ENCODE measurements at regions not wholly inside any gene's neighbourhood (a gene's known extent, or its start where the extent isn't known, plus 50 kb on each side); places are given as distances from the start of the nearest gene placed in this dataset.
"Not testable (repeated sequence)": the region's sequence is repeated elsewhere in the genome, so short reads cannot be mapped to it uniquely, and the experiment has no call there.

- H3K4me1 ChIP-seq (ENCODE audit: insufficient read depth); intact Hi-C loops (cut with DNase I); H3K4me3 ChIP-seq; H3K27me3 ChIP-seq; DNase-seq; H3K9me3 ChIP-seq; H3K27ac ChIP-seq; H3K36me3 ChIP-seq: not testable (repeated sequence)
- WGBS, 3 donors, result no CpG with 5 or more reads among the region's 2 CpGs
These were observed 53.0 kb upstream of the C1QTNF3 start for GRCh38 chr5:34096033-34096432.

- H3K4me3 ChIP-seq; H3K27ac ChIP-seq; DNase-seq; H3K27me3 ChIP-seq; H3K9me3 ChIP-seq; H3K4me1 ChIP-seq (ENCODE audit: insufficient read depth); H3K36me3 ChIP-seq; intact Hi-C loops (cut with DNase I): not testable (repeated sequence)
- WGBS, 3 donors, result 95 to 100% (median 96%) methylated on average over 2 to 3 of the region's 3 CpGs
These were observed 56.9 kb upstream of the C1QTNF3 start for GRCh38 chr5:34099891-34100290.

- DNase-seq; H3K27me3 ChIP-seq; H3K4me3 ChIP-seq; H3K36me3 ChIP-seq; H3K4me1 ChIP-seq (ENCODE audit: insufficient read depth); H3K9me3 ChIP-seq; H3K27ac ChIP-seq; intact Hi-C loops (cut with DNase I): not testable (repeated sequence)
These were observed 58.6 kb upstream of the C1QTNF3 start for GRCh38 chr5:34101567-34101966.

DNA sequence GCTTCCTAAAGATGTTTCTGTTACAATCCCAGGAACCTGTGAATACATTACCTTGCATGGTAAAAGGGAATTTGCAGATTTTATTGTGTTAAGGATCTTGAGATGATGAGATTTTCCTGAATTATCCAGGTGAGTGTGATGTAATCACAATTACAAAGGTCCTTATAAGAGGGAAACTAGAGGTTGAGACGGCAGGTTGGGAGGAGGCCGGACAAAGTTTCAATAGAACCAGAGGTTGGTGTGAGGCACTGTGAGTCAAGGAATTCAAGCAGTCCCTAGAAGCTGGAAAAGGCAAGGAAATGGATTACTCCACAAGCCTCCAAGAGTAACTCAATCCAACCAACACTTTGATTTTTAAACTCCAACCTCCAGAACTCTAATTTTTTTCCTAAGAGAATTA lies 65.9 kb upstream of the C1QTNF3 start:
- H3K27ac ChIP-seq, result not testable (repeated sequence)

DNA sequence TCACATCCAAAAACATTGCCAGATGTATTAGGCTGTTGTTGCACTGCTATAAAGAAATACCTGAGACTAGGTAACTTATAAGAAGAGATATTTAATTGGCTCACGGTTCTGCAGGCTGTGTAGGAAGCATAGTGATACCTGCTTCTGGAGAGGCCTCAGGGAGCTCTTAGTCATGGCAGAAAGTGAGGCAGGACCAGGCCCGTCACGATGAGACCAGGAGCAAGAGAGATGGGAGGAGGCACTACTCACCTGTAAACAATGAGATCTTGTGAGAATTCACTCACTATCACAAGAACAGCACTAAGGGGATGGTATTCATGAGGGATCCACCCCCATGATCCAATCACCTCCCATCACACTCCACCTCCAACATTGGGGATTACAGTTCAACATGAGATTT lies 81.3 kb upstream of the C1QTNF3 start:
- not testable (repeated sequence) for DNase-seq
- 94 to 95% (median 95%) methylated on average over 3 of the region's 3 CpGs for WGBS, 3 donors

More for the DNA sequence above, 65.9 kb upstream of the C1QTNF3 start:
- intact Hi-C loops (cut with DNase I); H3K9me3 ChIP-seq; H3K27me3 ChIP-seq; H3K4me3 ChIP-seq; H3K36me3 ChIP-seq; DNase-seq; H3K4me1 ChIP-seq (ENCODE audit: insufficient read depth): not testable (repeated sequence)
- WGBS, 3 donors, result 92 to 100% (median 93%) methylated on average over 1 to 2 of the region's 2 CpGs

DNA sequence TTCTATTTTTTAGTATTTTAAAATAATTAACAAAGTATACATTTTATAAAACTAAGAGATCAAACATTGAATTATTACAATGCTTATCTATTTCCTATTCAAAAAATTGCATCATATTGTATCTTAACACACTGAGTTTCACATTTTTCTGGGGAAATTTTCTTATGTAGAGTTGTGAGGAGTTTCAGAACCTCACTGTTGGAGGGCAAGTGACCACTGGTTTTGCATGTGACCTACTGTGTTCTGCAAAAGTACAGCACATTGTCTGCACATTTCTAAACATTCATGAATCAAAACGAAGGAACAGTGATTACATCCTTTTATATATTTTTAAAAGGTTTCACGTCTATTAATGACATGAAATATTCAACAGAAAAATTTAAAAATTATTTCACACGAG lies 82.3 kb upstream of the C1QTNF3 start:
- H3K4me3 ChIP-seq; H3K9me3 ChIP-seq; intact Hi-C loops (cut with DNase I); H3K36me3 ChIP-seq; H3K27ac ChIP-seq; H3K27me3 ChIP-seq; DNase-seq; H3K4me1 ChIP-seq (ENCODE audit: insufficient read depth): not testable (repeated sequence)
- WGBS, 3 donors, result 91 to 95% (median 94%) methylated on average over 3 of the region's 3 CpGs

More for the DNA sequence above, 81.3 kb upstream of the C1QTNF3 start:
- H3K4me1 ChIP-seq (ENCODE audit: insufficient read depth); intact Hi-C loops (cut with DNase I); H3K27me3 ChIP-seq; H3K4me3 ChIP-seq; H3K9me3 ChIP-seq; H3K36me3 ChIP-seq; H3K27ac ChIP-seq: not testable (repeated sequence)

DNA sequence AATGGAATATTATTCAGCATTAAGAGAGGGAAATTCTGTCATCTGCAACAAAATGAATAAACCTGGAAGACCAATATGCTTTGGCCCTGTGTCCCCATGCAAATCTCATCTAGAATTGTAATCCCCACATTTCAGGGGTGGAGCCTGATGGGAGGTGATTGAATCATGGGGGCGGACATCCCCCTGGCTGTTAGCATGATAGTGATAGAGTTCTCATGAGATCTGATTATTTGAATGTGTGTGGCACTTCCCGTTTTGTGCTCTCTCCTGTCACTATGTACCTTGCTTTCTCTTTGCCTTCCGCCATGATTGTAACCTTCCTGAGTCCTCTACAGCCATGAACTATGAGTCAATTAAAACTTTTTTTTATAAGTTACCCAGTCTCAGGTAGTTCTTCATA lies 83.7 kb upstream of the C1QTNF3 start:
- H3K36me3 ChIP-seq; DNase-seq; H3K27ac ChIP-seq; intact Hi-C loops (cut with DNase I); H3K4me1 ChIP-seq (ENCODE audit: insufficient read depth); H3K4me3 ChIP-seq; H3K27me3 ChIP-seq; H3K9me3 ChIP-seq: not testable (repeated sequence)
- WGBS, 3 donors, result 94 to 96% (median 95%) methylated on average over 3 of the region's 3 CpGs

GRCh38 chr5:34127818-34128217 lies 84.8 kb upstream of the C1QTNF3 start:
- intact Hi-C loops (cut with DNase I); H3K36me3 ChIP-seq; DNase-seq; H3K4me1 ChIP-seq (ENCODE audit: insufficient read depth); H3K27ac ChIP-seq; H3K27me3 ChIP-seq; H3K9me3 ChIP-seq; H3K4me3 ChIP-seq: not testable (repeated sequence)
- 98 to 100% (median 100%) methylated on average over 3 of the region's 3 CpGs for WGBS, 3 donors

GRCh38 chr5:34128890-34129289 lies 85.9 kb upstream of the C1QTNF3 start:
- H3K27me3 ChIP-seq; H3K27ac ChIP-seq; intact Hi-C loops (cut with DNase I): not testable (repeated sequence)

GRCh38 chr5:34154988-34155387 lies 112.0 kb upstream of the C1QTNF3 start:
- intact Hi-C loops (cut with DNase I); H3K4me3 ChIP-seq; H3K27ac ChIP-seq; H3K4me1 ChIP-seq (ENCODE audit: insufficient read depth); DNase-seq; H3K27me3 ChIP-seq; H3K9me3 ChIP-seq; H3K36me3 ChIP-seq: not testable (repeated sequence)
- 61 to 77% (median 62%) methylated on average over 3 to 4 of the region's 4 CpGs for WGBS, 3 donors

More at GRCh38 chr5:34128890-34129289, 85.9 kb upstream of the C1QTNF3 start:
- DNase-seq; H3K36me3 ChIP-seq; H3K4me1 ChIP-seq (ENCODE audit: insufficient read depth); H3K9me3 ChIP-seq; H3K4me3 ChIP-seq: not testable (repeated sequence)

- H3K4me3 ChIP-seq; H3K9me3 ChIP-seq; H3K27ac ChIP-seq; intact Hi-C loops (cut with DNase I); DNase-seq; H3K27me3 ChIP-seq; H3K36me3 ChIP-seq; H3K4me1 ChIP-seq (ENCODE audit: insufficient read depth): not testable (repeated sequence)
- 85 to 92% (median 91%) methylated on average over 4 of the region's 4 CpGs for WGBS, 3 donors
These were observed 113.8 kb upstream of the C1QTNF3 start for GRCh38 chr5:34156703-34157414.

- H3K4me1 ChIP-seq (ENCODE audit: insufficient read depth); intact Hi-C loops (cut with DNase I); H3K27ac ChIP-seq; H3K4me3 ChIP-seq; H3K27me3 ChIP-seq; DNase-seq; H3K36me3 ChIP-seq; H3K9me3 ChIP-seq: not testable (repeated sequence)
- WGBS, 3 donors, result 91 to 96% (median 94%) methylated on average over 4 of the region's 4 CpGs
These were observed 117.9 kb upstream of the C1QTNF3 start for GRCh38 chr5:34160904-34161303.

DNA sequence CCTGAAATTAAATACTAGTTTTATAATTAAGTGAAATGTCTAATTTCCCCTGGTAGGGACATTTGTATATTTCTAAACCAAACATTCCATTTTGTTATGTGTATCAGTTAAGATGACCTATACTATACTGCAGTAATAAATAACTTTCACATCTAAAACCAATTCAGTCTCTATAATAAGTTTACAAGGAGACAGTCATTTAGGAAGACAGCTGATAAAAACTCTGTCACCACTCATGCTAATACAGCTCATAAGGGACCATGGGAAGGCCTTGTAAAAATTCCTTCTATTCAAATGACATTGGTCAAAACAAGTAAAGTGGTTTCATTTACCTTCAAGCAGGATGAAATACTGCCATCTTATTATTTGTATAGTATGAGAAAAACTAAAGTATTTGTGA lies 128.4 kb upstream of the C1QTNF3 start:
- intact Hi-C loops (cut with DNase I); H3K36me3 ChIP-seq; H3K4me3 ChIP-seq; H3K27me3 ChIP-seq; H3K27ac ChIP-seq; H3K4me1 ChIP-seq (ENCODE audit: insufficient read depth); H3K9me3 ChIP-seq; DNase-seq: not testable (repeated sequence)

Measured in ovary (tissue), 7 donors.